Urinary bladder (tissue), 3 donors: ENCODE measurements at regions not wholly inside any gene's neighbourhood (a gene's known extent, or its start where the extent isn't known, plus 50 kb on each side); places are given as distances from the start of the nearest gene placed in this dataset.

Source experiments
- DNase-seq: peaks from one replicate; pipeline ENCODE4 v3.0.0-alpha.2; 2015; ENCODE audit errors: extremely low spot score
- H3K27ac ChIP-seq: one replicate; pipeline ENCODE4 v1.5.1; 2013; ENCODE audit warnings: low read depth, mild to moderate bottlenecking, moderate library complexity
- H3K36me3 ChIP-seq: one replicate; pipeline ENCODE4 v1.6.1; 2013; ENCODE audit warnings: mild to moderate bottlenecking, moderate library complexity; ENCODE audit not compliant: insufficient read depth
- H3K4me1 ChIP-seq: one replicate; pipeline ENCODE4 v1.6.1; 2013; ENCODE audit warnings: mild to moderate bottlenecking, moderate library complexity; ENCODE audit not compliant: insufficient read depth
- H3K4me3 ChIP-seq: one replicate; pipeline ENCODE4 v1.5.1; 2013; ENCODE audit warnings: low read depth, low read length
- WGBS: extraction: QIAGEN DNeasy Blood & Tissue Kit; methylation state at CpG from one replicate; pipeline ENCODE4 v1.1.7; 2013; 5-methylcytosine and 5-hydroxymethylcytosine counted together
- donor health status: healthy with polysubstance abuse.
- donor health status: healthy.

DNA sequence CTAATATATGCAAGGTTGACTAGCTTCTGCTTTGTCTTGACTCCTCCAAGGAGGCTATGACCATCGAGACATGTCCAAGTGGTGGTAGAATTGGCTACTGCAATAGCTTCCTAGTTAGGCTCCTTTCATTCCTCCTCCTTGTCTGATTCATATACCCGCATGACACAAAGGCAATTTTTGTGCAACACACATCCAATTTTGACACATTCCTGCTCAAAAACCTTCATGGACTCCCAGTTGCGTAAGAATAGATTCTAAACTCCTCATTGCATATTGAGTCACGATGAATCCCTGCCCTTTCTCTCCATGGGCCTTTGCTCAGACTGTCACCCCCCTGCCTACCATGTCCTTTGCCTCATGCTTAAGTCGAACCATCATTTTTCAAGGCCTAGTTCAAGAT lies 344.5 kb downstream of the ACTL7B start:
- DNase-seq, result no peak
- Histone ChIP-seq H3K27ac (no peak overlapping the region), H3K4me3 (no peak overlapping the region), H3K36me3 (no peaks in the 10 kb centered on the region), H3K4me1 (no peaks in the 10 kb centered on the region)
- 93% methylated on average over 5 of the region's 5 CpGs for WGBS

DNA sequence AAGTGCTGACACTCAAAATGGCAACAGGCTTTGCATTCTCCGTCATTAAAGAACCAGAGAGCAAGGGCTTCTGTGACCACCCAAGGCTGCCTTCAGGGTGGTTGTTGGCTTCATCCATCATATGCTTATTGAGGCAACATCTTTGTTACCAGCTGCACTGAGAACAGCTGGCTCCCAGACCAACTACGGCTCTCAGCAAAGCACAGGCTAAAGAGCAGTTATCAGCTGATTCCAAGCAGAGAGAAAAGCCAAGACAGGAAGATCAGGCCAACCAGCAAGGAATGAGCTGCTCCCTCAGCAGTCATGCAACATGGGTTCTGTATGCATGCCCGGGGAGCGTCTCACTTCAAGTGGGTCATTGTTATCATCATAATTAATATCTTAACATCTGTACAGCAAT lies 358.9 kb downstream of the ACTL7B start:
- DNase-seq, result no peak
- 88% methylated on average over 4 of the region's 4 CpGs for WGBS
- H3K4me3 ChIP-seq, result no peak overlapping the region
- H3K36me3 ChIP-seq, result no peaks in the 10 kb centered on the region
- no peak overlapping the region for H3K27ac ChIP-seq
- no peaks in the 10 kb centered on the region for H3K4me1 ChIP-seq

DNA sequence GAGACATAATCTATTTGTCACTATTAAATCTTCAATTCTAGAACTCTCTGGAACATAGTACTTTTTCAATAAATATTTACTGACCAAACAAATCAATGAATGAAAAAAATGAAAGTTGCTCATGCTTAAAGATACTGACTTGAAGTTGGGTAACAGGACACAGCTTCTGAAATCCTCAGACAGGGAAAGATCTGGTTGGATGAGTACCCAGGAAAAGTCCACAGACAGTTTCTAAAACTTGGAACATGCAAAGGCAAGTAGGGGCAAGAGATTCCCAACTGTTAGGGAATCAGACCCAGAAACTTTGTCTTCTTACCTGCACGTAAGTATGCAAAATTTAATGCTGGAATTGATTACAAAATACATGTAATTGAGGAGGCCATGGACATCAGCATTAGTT lies 366.2 kb downstream of the ACTL7B start:
- no peak for DNase-seq
- WGBS, result 95% methylated on average over 1 of the region's 1 CpG

DNA sequence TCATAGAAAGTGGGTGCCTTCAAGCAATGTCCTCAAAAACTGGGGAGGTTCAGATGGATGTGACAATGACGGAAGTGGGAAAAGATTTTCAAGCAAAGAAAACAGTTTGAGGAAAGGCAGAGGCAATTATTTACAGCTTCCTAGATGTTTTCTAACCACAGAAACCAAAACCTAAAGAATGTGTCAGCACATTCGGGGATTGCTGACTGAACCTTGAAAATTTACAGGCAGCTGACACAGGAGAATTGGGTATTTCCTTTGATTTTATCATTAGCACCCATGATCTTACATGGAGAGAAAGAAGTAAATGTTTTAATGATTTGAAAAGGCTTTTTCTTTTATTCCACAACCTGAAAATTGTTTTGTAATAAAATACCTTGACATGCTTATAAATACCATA lies 369.0 kb downstream of the ACTL7B start:
- no peak for DNase-seq
- WGBS, result 63% methylated on average over 2 of the region's 2 CpGs

More for the DNA sequence above, 366.2 kb downstream of the ACTL7B start:
- H3K36me3 ChIP-seq, result no peaks in the 10 kb centered on the region
- H3K4me1 ChIP-seq, result no peaks in the 10 kb centered on the region
- no peak overlapping the region for H3K27ac ChIP-seq
- no peak overlapping the region for H3K4me3 ChIP-seq

DNA sequence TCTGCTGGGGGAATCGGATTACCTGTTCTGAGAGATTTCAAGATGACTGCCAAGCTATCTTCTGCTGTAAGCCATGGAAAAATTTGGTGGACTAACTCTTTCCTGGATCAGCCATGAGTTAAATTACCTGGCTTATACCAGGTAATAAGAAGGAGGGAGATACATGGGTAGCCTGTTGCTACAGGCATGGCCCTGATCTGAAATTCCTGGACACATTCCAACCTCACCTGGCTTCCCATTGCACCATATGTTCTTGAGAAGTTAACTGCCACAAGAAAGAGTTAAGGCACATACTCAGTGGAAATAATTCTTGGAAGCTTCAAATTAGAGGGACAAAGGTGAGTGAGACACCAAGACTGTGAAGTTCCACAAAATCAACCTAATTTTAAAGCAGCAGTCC lies 371.3 kb downstream of the ACTL7B start:
- 96% methylated on average over 1 of the region's 1 CpG for whole genome bisulfite sequencing
- Histone ChIP-seq H3K4me1 (no peaks in the 10 kb centered on the region), H3K4me3 (no peak overlapping the region), H3K27ac (no peak overlapping the region), H3K36me3 (no peaks in the 10 kb centered on the region)
- DNase-seq, result no peak

More for the DNA sequence above, 369.0 kb downstream of the ACTL7B start:
- Histone ChIP-seq H3K36me3 (no peaks in the 10 kb centered on the region), H3K4me1 (no peaks in the 10 kb centered on the region), H3K4me3 (no peak overlapping the region), H3K27ac (no peak overlapping the region)

DNA sequence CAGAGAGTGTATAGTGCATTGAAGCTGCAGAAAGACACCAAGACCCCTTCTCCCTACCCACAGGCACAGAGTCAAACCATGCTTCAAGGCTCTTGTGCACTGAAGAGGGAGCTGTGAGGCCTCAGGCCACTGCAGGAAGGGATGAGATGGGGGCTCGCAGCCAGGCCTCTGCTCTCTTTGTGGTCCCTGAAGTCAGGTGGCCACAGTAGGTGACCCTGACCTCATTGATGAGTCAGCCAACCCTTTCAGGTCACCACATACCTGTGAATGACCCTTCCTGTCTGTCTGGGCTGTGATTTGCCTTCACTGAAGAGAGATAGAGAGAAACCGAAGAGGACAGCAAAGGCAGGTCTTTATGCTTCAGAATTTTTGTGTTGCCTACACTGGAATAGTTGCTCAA lies 372.1 kb downstream of the ACTL7B start:
- no peak overlapping the region for H3K4me3 ChIP-seq
- 96% methylated on average over 2 of the region's 2 CpGs for WGBS
- H3K36me3 ChIP-seq, result no peaks in the 10 kb centered on the region
- no peak for DNase-seq
- no peak overlapping the region for H3K27ac ChIP-seq
- H3K4me1 ChIP-seq, result no peaks in the 10 kb centered on the region

DNA sequence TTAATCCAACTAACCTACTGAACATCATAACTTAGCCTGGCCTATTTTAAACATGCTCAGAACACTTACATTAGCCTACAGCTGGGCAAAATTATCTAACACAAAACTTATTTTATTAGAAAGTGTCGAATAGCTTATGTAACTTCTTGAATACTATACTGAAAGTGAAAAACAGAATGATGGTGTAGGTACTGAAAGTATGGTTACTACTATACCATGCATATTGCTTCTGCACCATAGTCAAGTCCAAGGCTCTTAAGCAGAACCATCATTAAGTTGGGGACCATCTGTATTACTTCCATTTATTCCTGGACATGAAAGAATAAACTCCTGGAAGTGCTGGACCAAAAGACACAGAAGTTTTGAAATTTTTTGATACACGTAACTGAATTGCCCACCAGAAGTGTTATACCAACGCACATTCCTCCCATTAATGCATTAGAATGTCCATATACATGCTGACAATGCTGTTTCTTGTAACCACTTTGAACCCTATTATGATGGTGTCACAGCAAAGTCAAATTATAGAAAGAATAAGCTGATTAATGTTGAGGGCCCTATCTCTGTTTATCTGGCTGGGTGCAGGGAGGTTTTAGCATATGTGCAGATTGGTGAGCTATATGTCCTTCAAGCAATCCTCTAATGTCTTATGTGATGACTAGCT lies 375.7 kb downstream of the ACTL7B start:
- no peaks in the 10 kb centered on the region for H3K36me3 ChIP-seq
- no peaks in the 10 kb centered on the region for H3K4me1 ChIP-seq
- H3K27ac ChIP-seq, result no peak overlapping the region
- 86% methylated on average over 3 of the region's 3 CpGs for WGBS
- DNase-seq, result no peak
- no peak overlapping the region for H3K4me3 ChIP-seq

DNA sequence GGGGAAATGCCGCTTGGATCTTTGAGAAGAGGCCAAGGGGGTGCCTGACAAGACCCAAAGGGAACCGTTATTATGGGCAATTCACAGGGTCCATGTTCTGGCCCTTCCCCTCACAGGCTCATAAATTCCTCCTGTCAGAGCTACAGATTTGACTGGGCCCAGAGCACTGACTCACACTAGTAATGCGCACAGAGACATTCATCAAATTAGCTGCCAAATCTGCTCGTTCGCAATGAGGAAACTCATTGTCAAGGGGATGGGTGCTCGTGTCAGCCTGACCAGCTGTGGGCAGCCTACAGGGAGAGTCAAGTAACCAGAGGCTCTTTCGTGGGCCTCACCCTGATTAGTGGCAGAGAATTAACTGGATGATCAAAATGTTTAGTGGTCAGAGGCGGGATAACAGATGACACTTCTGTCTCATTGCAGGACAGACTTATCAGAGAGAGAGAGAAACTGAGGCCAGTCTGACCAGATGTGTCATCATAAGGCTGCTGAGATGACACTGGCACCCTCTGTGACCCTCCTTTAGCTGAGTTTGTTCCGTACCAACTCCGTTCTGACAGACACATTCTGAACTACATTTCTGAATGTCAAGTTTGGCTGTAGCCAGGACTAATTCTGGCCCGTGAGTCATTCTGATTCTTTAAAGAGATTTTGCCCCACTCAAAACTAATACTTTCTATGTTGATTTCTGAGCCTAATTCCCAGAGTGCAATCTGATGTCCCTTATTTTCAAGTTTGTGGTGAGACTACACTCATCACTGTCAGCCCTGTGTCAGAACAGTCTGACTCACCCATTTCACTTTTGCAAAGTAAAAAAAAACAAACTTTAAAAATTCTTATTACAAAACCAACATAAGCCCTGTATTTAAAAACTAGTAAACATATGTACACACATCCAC lies 377.1 kb downstream of the ACTL7B start:
- DNase-seq, result no peak
- H3K27ac ChIP-seq, result no peak overlapping the region
- no peak overlapping the region for H3K4me3 ChIP-seq
- 52% methylated on average over 11 of the region's 11 CpGs for WGBS
- no peaks in the 10 kb centered on the region for H3K36me3 ChIP-seq
- H3K4me1 ChIP-seq, result no peaks in the 10 kb centered on the region

DNA sequence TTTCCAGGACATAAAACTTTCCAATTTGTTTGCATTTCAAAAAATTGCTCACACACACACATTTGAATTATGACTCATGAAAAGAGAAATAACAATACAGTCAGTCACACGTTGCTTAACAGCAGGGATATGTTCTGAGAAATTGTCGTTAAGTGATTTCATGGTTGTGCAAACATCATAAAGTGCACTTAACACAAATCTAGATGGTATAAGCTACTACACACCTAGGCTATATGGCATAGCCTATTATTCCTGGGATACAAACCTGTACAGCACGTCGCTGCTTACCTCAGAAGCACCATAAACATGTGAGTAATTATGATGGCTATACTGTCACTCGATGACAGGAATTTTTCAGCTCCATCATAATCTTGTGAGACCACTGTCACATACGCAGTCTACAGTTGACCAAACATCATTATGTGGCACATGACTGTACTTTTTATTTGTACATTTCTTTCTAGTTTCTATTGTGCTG lies 378.2 kb downstream of the ACTL7B start:
- no peaks in the 10 kb centered on the region for H3K36me3 ChIP-seq
- no peak overlapping the region for H3K27ac ChIP-seq
- no peak overlapping the region for H3K4me3 ChIP-seq
- H3K4me1 ChIP-seq, result no peaks in the 10 kb centered on the region
- no peak for DNase-seq
- WGBS, result 86% methylated on average over 6 of the region's 6 CpGs

DNA sequence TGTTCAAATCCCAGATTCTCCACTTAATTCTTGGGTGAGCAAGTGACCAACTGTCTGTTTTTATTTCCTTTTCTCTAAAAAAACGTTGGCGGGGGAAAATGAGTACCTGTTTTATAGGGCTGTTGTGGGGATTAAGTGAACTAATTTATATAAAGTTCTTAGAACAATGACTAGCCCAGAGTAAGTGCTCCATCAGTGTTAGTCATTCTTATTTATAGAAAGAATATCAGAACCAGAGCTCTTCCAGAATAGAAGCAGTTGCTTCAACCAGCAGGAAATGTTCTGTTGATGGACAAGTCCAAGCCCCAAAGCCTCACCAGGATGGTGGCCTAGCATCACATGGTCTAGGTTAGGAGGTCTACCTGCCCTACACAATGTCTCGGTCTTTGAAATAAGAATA lies 379.2 kb downstream of the ACTL7B start:
- WGBS, result 50% methylated on average over 3 of the region's 3 CpGs
- H3K4me1 ChIP-seq, result no peaks in the 10 kb centered on the region
- no peak overlapping the region for H3K27ac ChIP-seq
- DNase-seq, result no peak
- no peak overlapping the region for H3K4me3 ChIP-seq
- no peaks in the 10 kb centered on the region for H3K36me3 ChIP-seq

DNA sequence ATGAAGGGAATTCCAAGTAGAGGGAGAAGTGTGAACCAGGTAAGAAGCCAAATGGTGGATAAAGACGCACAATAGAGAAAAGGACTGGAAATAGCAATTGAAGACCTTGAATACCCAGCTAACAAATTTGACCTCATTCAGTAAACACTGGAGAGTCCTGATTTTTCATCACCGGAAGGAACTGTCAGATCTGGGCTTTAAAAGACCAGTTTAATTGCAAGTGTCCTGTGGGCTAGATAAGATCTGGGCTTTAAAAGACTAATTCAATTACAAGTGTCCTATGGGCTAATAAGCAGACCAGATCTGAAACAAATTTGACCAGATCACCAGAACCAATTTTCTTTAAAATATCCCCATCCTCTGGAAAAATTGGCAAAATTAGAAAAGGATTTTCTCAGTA lies 380.0 kb downstream of the ACTL7B start:
- H3K4me1 ChIP-seq, result no peaks in the 10 kb centered on the region
- H3K36me3 ChIP-seq, result no peaks in the 10 kb centered on the region
- 84% methylated on average over 2 of the region's 2 CpGs for WGBS
- no peak for DNase-seq
- no peak overlapping the region for H3K4me3 ChIP-seq
- no peak overlapping the region for H3K27ac ChIP-seq

DNA sequence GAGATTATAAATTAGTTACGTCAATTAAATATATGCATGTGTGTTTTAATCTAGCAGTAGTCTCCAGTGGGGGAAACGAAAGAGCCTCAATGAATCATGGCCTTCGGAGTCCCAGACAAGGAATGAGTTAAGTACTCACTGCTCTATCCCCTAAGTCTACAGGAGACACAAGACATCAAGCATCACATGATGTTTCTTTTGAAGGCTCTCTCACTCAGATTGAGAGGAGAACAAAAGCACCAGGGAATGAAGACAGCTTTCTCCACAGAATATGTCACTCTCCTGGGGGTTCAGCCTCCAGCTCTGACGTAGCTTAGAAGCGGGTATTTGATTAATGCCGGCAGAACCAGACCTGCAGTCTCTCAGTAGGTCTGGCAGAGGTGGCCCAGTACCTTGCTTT lies 381.4 kb downstream of the ACTL7B start:
- H3K36me3 ChIP-seq, result no peaks in the 10 kb centered on the region
- DNase-seq, result no peak
- H3K4me3 ChIP-seq, result no peak overlapping the region
- no peaks in the 10 kb centered on the region for H3K4me1 ChIP-seq
- WGBS, result 83% methylated on average over 6 of the region's 6 CpGs
- H3K27ac ChIP-seq, result no peak overlapping the region

DNA sequence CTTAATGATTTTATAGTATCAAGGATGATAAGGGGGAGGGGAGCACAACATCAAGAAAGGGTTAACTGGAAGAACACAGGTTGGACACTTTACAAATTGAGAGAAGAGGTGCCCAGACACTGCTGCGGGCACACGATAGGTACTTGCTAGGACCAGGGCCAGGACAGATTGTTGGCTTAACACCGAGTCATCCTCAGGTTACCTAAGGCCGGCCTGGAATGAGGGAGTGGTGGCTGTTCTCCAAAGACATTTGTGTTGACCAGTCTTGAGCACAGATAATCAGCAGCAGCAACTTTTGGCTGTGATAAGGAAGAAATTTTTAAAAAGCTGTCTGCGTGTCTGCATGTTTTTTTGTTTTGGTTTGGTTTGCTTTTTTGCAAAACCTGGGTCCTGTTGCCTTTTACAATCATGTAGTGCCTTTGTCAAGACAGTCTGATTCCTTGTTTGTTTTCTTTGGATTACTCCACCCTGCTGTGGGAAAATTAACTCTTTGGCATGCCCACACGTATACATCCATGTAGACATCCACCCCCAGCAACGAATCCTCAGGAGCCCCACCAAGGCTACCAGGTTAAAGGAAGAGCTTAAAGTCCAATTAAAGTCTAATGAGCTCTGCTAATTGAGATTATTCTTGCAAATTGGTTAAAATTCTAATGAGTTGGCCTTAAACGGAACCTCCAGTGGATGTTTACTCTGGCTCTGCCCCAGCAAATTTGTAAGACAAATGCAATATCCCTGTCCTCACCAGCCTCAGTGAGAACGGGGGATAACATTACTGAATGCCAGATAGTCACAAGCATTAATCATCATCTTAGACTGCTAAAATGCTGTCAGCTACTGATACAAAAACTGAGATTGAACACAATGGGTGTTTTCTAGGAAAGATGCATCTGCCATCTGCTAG lies 382.3 kb downstream of the ACTL7B start:
- no peaks in the 10 kb centered on the region for H3K4me1 ChIP-seq
- H3K4me3 ChIP-seq, result no peak overlapping the region
- 43% methylated on average over 9 of the region's 9 CpGs for WGBS
- H3K27ac ChIP-seq, result no peak overlapping the region
- H3K36me3 ChIP-seq, result no peaks in the 10 kb centered on the region
- DNase-seq, result no peak
